Liver (tissue), 8 donors: ENCODE measurements at regions not wholly inside any gene's neighbourhood (a gene's known extent, or its start where the extent isn't known, plus 50 kb on each side); places are given as distances from the start of the nearest gene placed in this dataset.

Experiments used
- DNase-seq: peaks from one replicate; pipeline ENCODE4 v3.0.0-alpha.2; 2017; ENCODE audit warnings: low spot score
- H3K27ac ChIP-seq, 2 donors: one replicate each; pipeline ENCODE4 v1.7.0; 2013; ENCODE audit warnings: inconsistent platforms in 2 of 2, low read length in 2 of 2, control low read depth in 1 of 2, low read depth in 1 of 2, mild to moderate bottlenecking in 1 of 2
- H3K27me3 ChIP-seq, 4 donors: one replicate each; pipeline versions ENCODE4 v1.6.1 to v1.7.0; 2013; ENCODE audit warnings: low read length in 3 of 4, inconsistent platforms in 1 of 4, mild to moderate bottlenecking in 1 of 4, moderate library complexity in 1 of 4; ENCODE audit not compliant: control insufficient read depth in 4 of 4, insufficient read depth in 4 of 4
- H3K36me3 ChIP-seq, 4 donors: one replicate each; pipeline versions ENCODE4 v1.6.1 to v1.7.0; 2013; ENCODE audit warnings: low read length in 3 of 4, mild to moderate bottlenecking in 3 of 4, low read depth in 1 of 4, moderate library complexity in 1 of 4; ENCODE audit not compliant: control insufficient read depth in 4 of 4, insufficient read depth in 3 of 4
- H3K4me1 ChIP-seq, 4 donors: one replicate each; pipeline versions ENCODE4 v1.6.1 to v1.7.0; 2013; ENCODE audit warnings: low read length in 3 of 4, mild to moderate bottlenecking in 3 of 4, moderate library complexity in 1 of 4; ENCODE audit not compliant: control insufficient read depth in 4 of 4, insufficient read depth in 4 of 4
- H3K4me3 ChIP-seq, 3 donors: one replicate each; pipeline versions ENCODE4 v1.6.1 to v1.7.0; 2013; ENCODE audit warnings: low read length in 3 of 3, control low read depth in 1 of 3, low read depth in 1 of 3, mild to moderate bottlenecking in 1 of 3
- H3K9ac ChIP-seq, 2 donors: one replicate each; pipeline ENCODE4 v1.7.0; 2013; ENCODE audit warnings: low read length in 2 of 2, mild to moderate bottlenecking in 2 of 2, moderate library complexity in 2 of 2, control low read depth in 1 of 2, low read depth in 1 of 2
- H3K9me3 ChIP-seq, 4 donors: one replicate each; pipeline versions ENCODE4 v1.6.1 to v1.7.0; 2013; ENCODE audit warnings: low read length in 3 of 4; ENCODE audit not compliant: control insufficient read depth in 4 of 4
- EGR1 ChIP-seq, 2 donors: IDR thresholded peaks; 2 replicates each; pipeline ENCODE4 v1.6.1; 2016 to 2018; ENCODE audit warnings: antibody characterized with exemption in 2 of 2, low read depth in 2 of 2
- FOXA1 ChIP-seq: IDR thresholded peaks from 2 replicates; pipeline ENCODE4 v1.6.1; 2016; ENCODE audit warnings: antibody characterized with exemption
- FOXA2 ChIP-seq: IDR thresholded peaks from 2 replicates; pipeline ENCODE4 v1.6.1; 2016; ENCODE audit warnings: antibody characterized with exemption
- GABPA ChIP-seq, 2 donors: IDR thresholded peaks in 1 of 2; conservative IDR thresholded peaks in 1 of 2; 2 replicates each; pipeline ENCODE4 v1.6.1; 2016; ENCODE audit warnings: antibody characterized with exemption in 2 of 2, mild to moderate bottlenecking in 1 of 2, moderate library complexity in 1 of 2
- HNF4A ChIP-seq, 2 donors: conservative IDR thresholded peaks; 2 replicates each; pipeline ENCODE4 v1.6.1; 2016; ENCODE audit warnings: antibody characterized with exemption in 2 of 2, mild to moderate bottlenecking in 2 of 2
- HNF4G ChIP-seq: IDR thresholded peaks from 2 replicates; pipeline ENCODE4 v1.6.1; 2016; ENCODE audit warnings: antibody characterized with exemption
- NR2F2 ChIP-seq: IDR thresholded peaks from 2 replicates; pipeline ENCODE4 v1.6.1; 2016; ENCODE audit warnings: antibody characterized with exemption
- RAD21 ChIP-seq, 2 donors: IDR thresholded peaks; 2 replicates each; pipeline ENCODE4 v1.6.1; 2016; ENCODE audit warnings: antibody characterized with exemption in 2 of 2, mild to moderate bottlenecking in 2 of 2
- RXRA ChIP-seq, 2 donors: IDR thresholded peaks; 2 replicates each; pipeline ENCODE4 v1.6.1; 2017 to 2018; ENCODE audit warnings: antibody characterized with exemption in 2 of 2, mild to moderate bottlenecking in 1 of 2
- SP1 ChIP-seq: IDR thresholded peaks from 2 replicates; pipeline ENCODE4 v1.6.1; 2018; ENCODE audit warnings: antibody characterized with exemption, mild to moderate bottlenecking
- TAF1 ChIP-seq: conservative IDR thresholded peaks from 2 replicates; pipeline ENCODE4 v1.6.1; 2016; ENCODE audit warnings: antibody characterized with exemption, mild to moderate bottlenecking
- YY1 ChIP-seq: IDR thresholded peaks from 2 replicates; pipeline ENCODE4 v1.6.1; 2016; ENCODE audit warnings: antibody characterized with exemption, mild to moderate bottlenecking
- WGBS: extraction: QIAGEN DNeasy Blood & Tissue Kit; methylation state at CpG from one replicate; pipeline ENCODE4 v1.1.7; 2013; 5-methylcytosine and 5-hydroxymethylcytosine counted together
- TF ChIP-seq, protein P1 (sequence below): IDR thresholded peaks from 2 replicates; pipeline ENCODE4 v1.6.1; 2016; ENCODE audit warnings: antibody characterized with exemption
- TF ChIP-seq, protein P2 (sequence below): fragments of 150-350 bp; IDR thresholded peaks from 2 replicates; pipeline ENCODE4 v1.5.1; 2017; ENCODE audit warnings: improper control_type of control experiment, low read depth, low read length; ENCODE audit not compliant: missing input control
- TF ChIP-seq, protein P3 (sequence below): IDR thresholded peaks from 2 replicates; pipeline ENCODE4 v1.6.1; 2016; ENCODE audit warnings: antibody characterized with exemption
- TF ChIP-seq, protein P4 (sequence below): IDR thresholded peaks from 2 replicates; pipeline ENCODE4 v1.6.1; 2016; ENCODE audit warnings: antibody characterized with exemption, mild to moderate bottlenecking
- TF ChIP-seq, protein P5 (sequence below): IDR thresholded peaks from 2 replicates; pipeline ENCODE4 v1.6.1; 2016; ENCODE audit warnings: antibody characterized with exemption
- donor health status: healthy.
- donor health status: healthy.
- donor health status: healthy.
- donor health status: healthy.
- donor health status: healthy.

DNA sequence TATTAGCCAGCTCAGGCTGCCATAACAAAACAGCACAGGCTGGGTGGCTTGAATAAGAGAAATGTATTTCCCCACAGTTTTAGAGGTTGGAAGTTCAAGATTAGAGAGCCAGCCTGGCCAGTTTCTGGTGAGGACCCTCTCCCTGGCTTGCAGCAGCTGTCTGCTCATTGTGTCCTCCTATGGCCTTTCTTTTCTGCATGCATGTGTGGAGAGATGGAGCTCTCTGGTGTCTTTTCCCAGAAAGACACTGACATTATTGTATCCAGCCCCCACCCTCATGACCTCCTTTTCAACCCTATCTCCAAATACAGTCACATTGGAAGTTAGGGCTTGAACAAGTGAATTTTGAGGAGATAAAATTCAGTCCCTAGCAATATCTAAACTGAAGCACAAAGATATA is 263.8 kb upstream of the PABPC4L start:
- DNase-seq, result no peak
- Histone ChIP-seq H3K27ac (no peak overlapping the region), H3K36me3 (no peaks in the 10 kb centered on the region), H3K4me3 (no peak overlapping the region), H3K9ac (no peak overlapping the region), H3K27me3 (peaks cover 0 to 2% (median 0%) of the 10 kb centered on the region in 4 donors), H3K9me3 (peaks cover 0 to under 1% (median 0%) of the 10 kb centered on the region in 4 donors), H3K4me1 (no peaks in the 10 kb centered on the region)
- TF ChIP-seq SP1, result no peak
- TF ChIP-seq, protein P1, sequence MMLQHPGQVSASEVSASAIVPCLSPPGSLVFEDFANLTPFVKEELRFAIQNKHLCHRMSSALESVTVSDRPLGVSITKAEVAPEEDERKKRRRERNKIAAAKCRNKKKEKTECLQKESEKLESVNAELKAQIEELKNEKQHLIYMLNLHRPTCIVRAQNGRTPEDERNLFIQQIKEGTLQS, result no peak
- no peak for TF ChIP-seq NR2F2
- TF ChIP-seq HNF4A (conservative IDR thresholded peaks at IDR 0.05), result no peak
- TF ChIP-seq RXRA (IDR thresholded peaks at IDR 0.05), result no peak
- TF ChIP-seq, protein P2, sequence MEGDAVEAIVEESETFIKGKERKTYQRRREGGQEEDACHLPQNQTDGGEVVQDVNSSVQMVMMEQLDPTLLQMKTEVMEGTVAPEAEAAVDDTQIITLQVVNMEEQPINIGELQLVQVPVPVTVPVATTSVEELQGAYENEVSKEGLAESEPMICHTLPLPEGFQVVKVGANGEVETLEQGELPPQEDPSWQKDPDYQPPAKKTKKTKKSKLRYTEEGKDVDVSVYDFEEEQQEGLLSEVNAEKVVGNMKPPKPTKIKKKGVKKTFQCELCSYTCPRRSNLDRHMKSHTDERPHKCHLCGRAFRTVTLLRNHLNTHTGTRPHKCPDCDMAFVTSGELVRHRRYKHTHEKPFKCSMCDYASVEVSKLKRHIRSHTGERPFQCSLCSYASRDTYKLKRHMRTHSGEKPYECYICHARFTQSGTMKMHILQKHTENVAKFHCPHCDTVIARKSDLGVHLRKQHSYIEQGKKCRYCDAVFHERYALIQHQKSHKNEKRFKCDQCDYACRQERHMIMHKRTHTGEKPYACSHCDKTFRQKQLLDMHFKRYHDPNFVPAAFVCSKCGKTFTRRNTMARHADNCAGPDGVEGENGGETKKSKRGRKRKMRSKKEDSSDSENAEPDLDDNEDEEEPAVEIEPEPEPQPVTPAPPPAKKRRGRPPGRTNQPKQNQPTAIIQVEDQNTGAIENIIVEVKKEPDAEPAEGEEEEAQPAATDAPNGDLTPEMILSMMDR, result no peak
- TF ChIP-seq, protein P3, sequence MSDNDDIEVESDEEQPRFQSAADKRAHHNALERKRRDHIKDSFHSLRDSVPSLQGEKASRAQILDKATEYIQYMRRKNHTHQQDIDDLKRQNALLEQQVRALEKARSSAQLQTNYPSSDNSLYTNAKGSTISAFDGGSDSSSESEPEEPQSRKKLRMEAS, result no peak
- no peak for TF ChIP-seq TAF1
- TF ChIP-seq HNF4G, result no peak
- TF ChIP-seq, protein P4, sequence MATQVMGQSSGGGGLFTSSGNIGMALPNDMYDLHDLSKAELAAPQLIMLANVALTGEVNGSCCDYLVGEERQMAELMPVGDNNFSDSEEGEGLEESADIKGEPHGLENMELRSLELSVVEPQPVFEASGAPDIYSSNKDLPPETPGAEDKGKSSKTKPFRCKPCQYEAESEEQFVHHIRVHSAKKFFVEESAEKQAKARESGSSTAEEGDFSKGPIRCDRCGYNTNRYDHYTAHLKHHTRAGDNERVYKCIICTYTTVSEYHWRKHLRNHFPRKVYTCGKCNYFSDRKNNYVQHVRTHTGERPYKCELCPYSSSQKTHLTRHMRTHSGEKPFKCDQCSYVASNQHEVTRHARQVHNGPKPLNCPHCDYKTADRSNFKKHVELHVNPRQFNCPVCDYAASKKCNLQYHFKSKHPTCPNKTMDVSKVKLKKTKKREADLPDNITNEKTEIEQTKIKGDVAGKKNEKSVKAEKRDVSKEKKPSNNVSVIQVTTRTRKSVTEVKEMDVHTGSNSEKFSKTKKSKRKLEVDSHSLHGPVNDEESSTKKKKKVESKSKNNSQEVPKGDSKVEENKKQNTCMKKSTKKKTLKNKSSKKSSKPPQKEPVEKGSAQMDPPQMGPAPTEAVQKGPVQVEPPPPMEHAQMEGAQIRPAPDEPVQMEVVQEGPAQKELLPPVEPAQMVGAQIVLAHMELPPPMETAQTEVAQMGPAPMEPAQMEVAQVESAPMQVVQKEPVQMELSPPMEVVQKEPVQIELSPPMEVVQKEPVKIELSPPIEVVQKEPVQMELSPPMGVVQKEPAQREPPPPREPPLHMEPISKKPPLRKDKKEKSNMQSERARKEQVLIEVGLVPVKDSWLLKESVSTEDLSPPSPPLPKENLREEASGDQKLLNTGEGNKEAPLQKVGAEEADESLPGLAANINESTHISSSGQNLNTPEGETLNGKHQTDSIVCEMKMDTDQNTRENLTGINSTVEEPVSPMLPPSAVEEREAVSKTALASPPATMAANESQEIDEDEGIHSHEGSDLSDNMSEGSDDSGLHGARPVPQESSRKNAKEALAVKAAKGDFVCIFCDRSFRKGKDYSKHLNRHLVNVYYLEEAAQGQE, result no peak
- no peak for TF ChIP-seq FOXA1
- TF ChIP-seq YY1, result no peak
- TF ChIP-seq GABPA (IDR thresholded peaks at IDR 0.05 in 1 of 2, conservative IDR thresholded peaks at IDR 0.05 in 1 of 2), result no peak
- TF ChIP-seq EGR1 (IDR thresholded peaks at IDR 0.05; ENCODE audit: low read depth in 2 of 2), result no peak
- TF ChIP-seq, protein P5, sequence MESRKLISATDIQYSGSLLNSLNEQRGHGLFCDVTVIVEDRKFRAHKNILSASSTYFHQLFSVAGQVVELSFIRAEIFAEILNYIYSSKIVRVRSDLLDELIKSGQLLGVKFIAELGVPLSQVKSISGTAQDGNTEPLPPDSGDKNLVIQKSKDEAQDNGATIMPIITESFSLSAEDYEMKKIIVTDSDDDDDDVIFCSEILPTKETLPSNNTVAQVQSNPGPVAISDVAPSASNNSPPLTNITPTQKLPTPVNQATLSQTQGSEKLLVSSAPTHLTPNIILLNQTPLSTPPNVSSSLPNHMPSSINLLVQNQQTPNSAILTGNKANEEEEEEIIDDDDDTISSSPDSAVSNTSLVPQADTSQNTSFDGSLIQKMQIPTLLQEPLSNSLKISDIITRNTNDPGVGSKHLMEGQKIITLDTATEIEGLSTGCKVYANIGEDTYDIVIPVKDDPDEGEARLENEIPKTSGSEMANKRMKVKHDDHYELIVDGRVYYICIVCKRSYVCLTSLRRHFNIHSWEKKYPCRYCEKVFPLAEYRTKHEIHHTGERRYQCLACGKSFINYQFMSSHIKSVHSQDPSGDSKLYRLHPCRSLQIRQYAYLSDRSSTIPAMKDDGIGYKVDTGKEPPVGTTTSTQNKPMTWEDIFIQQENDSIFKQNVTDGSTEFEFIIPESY, result no peak
- no peak for TF ChIP-seq FOXA2
- no peak for TF ChIP-seq RAD21 (IDR thresholded peaks at IDR 0.05)

GRCh38 chr4:134463771-134464170 is 262.2 kb upstream of the PABPC4L start:
- H3K4me1 ChIP-seq, result no peaks in the 10 kb centered on the region
- H3K9me3 ChIP-seq, result peaks cover 0 to 5% (median 2%) of the 10 kb centered on the region in 4 donors
- peaks cover 0 to 2% (median 0%) of the 10 kb centered on the region in 4 donors for H3K27me3 ChIP-seq
- no peak overlapping the region for H3K27ac ChIP-seq
- H3K9ac ChIP-seq, result no peak overlapping the region
- 74% methylated on average over 5 of the region's 5 CpGs for WGBS
- DNase-seq, result no peak
- no peak overlapping the region for H3K4me3 ChIP-seq
- no peaks in the 10 kb centered on the region for H3K36me3 ChIP-seq
- TF ChIP-seq GABPA (IDR thresholded peaks at IDR 0.05 in 1 of 2, conservative IDR thresholded peaks at IDR 0.05 in 1 of 2) (no peak), FOXA2 (no peak), RAD21 (IDR thresholded peaks at IDR 0.05) (no peak), HNF4G (no peak), RXRA (IDR thresholded peaks at IDR 0.05) (no peak), SP1 (no peak), FOXA1 (no peak), YY1 (no peak), NR2F2 (no peak), EGR1 (IDR thresholded peaks at IDR 0.05; ENCODE audit: low read depth in 2 of 2) (no peak), HNF4A (conservative IDR thresholded peaks at IDR 0.05) (no peak), TAF1 (no peak)
- TF ChIP-seq, protein P1, result no peak
- TF ChIP-seq, protein P2, result no peak
- TF ChIP-seq, protein P5, result no peak
